HL-60 (cell line): ENCODE measurements at regions not wholly inside any gene's neighbourhood (a gene's known extent, or its start where the extent isn't known, plus 50 kb on each side); places are given as distances from the start of the nearest gene placed in this dataset.

Experiments
- DNase-seq, 2 experiments: peaks; one replicate each; pipeline ENCODE4 v3.0.0-alpha.2; 2010 to 2020; ENCODE audit warnings: low read depth in 1 of 2, low spot score in 1 of 2
- H3K27ac ChIP-seq: fragments of 250-450 bp; sonication (Bioruptor Pico); replicated peaks from 2 replicates; pipeline ENCODE4 v1.5.1; 2020; ENCODE audit warnings: mild to moderate bottlenecking, moderate library complexity
- H3K27me3 ChIP-seq: fragments of 250-450 bp; sonication (Bioruptor Pico); 2 replicates; pipeline ENCODE4 v1.5.1; 2021; ENCODE audit warnings: mild to moderate bottlenecking, moderate library complexity; ENCODE audit not compliant: insufficient read depth, poor library complexity, severe bottlenecking
- H3K4me3 ChIP-seq: replicated peaks from 2 replicates; pipeline ENCODE4 v1.5.1; 2011; ENCODE audit warnings: mild to moderate bottlenecking, control low read depth, low read length; ENCODE audit not compliant: insufficient read depth
- CTCF ChIP-seq: IDR thresholded peaks from one replicate; pipeline ENCODE4 v1.5.1; 2011; ENCODE audit warnings: low read length, control low read depth, inconsistent platforms; ENCODE audit not compliant: insufficient read depth
- GABPA ChIP-seq: IDR thresholded peaks from 2 replicates; pipeline ENCODE4 v1.6.1; 2012; ENCODE audit warnings: low read depth
- POLR2AphosphoS5 ChIP-seq: IDR thresholded peaks from 2 replicates; pipeline ENCODE4 v1.6.1; 2012; ENCODE audit warnings: low read depth
- REST ChIP-seq: IDR thresholded peaks from 2 replicates; pipeline ENCODE4 v1.6.1; 2012; ENCODE audit warnings: low read depth; ENCODE audit not compliant: insufficient replicate concordance
- SPI1 ChIP-seq: IDR thresholded peaks from 2 replicates; pipeline ENCODE4 v1.6.1; 2012; ENCODE audit warnings: low read depth, mild to moderate bottlenecking, borderline replicate concordance

- no peak for DNase-seq
- no peak overlapping the region for H3K4me3 ChIP-seq
- H3K27me3 ChIP-seq: no peaks in the 10 kb centered on the region
- no peak overlapping the region for H3K27ac ChIP-seq
- TF ChIP-seq GABPA (no peak), CTCF (no peak), POLR2AphosphoS5 (no peak), REST (no peak), SPI1 (no peak)
Measured at GRCh38 chr11:15594607-15595006, 479.9 kb downstream of the INSC start.

- no peak for TF ChIP-seq REST
- no peak overlapping the region for H3K4me3 ChIP-seq
- DNase-seq: no peak
- H3K27me3 ChIP-seq: no peaks in the 10 kb centered on the region
- H3K27ac ChIP-seq: no peak overlapping the region
Measured at GRCh38 chr11:15599376-15599775, 484.7 kb downstream of the INSC start.

GRCh38 chr11:15602047-15602446 is 487.3 kb downstream of the INSC start:
- TF ChIP-seq CTCF: no peak
- TF ChIP-seq REST: no peak
- TF ChIP-seq GABPA: no peak
- no peak for TF ChIP-seq SPI1
- TF ChIP-seq POLR2AphosphoS5: no peak
- no peaks in the 10 kb centered on the region for H3K27me3 ChIP-seq
- DNase-seq: no peak
- no peak overlapping the region for H3K4me3 ChIP-seq
- no peak overlapping the region for H3K27ac ChIP-seq
